ENCODE measurements at regions not wholly inside any gene's neighbourhood (a gene's known extent, or its start where the extent isn't known, plus 50 kb on each side); places are given as distances from the start of the nearest gene placed in this dataset.

- Histone ChIP-seq H3K27ac (no peak overlapping the region), H3K4me3 (no peak overlapping the region), H3K4me1 (ENCODE audit: low read depth) (no peaks in the 10 kb centered on the region)
Observed at GRCh38 chr9:78575771-78576170, 278.8 kb downstream of the PSAT1 start.

GRCh38 chr9:78577156-78577906 is 280.4 kb downstream of the PSAT1 start:
- Histone ChIP-seq H3K9me3 (ENCODE audit: low read depth) (no peaks in the 10 kb centered on the region), H3K27ac (no peak overlapping the region), H3K36me3 (no peaks in the 10 kb centered on the region), H3K4me3 (no peak overlapping the region), H3K4me1 (ENCODE audit: low read depth) (no peaks in the 10 kb centered on the region), H3K27me3 (no peaks in the 10 kb centered on the region)
- TF ChIP-seq CTCF (IDR thresholded peaks at IDR 0.05; ENCODE audit: low read depth, low read length): no peak
- DNase-seq (ENCODE audit: low read depth in 1 of 2, low spot score in 1 of 2): no peak

More at GRCh38 chr9:78575771-78576170, 278.8 kb downstream of the PSAT1 start:
- H3K27me3 ChIP-seq: no peaks in the 10 kb centered on the region
- no peak for DNase-seq (ENCODE audit: low read depth in 1 of 2, low spot score in 1 of 2)
- H3K9me3 ChIP-seq (ENCODE audit: low read depth): no peaks in the 10 kb centered on the region
- H3K36me3 ChIP-seq: no peaks in the 10 kb centered on the region
- TF ChIP-seq CTCF (IDR thresholded peaks at IDR 0.05; ENCODE audit: low read depth, low read length): no peak

DNA sequence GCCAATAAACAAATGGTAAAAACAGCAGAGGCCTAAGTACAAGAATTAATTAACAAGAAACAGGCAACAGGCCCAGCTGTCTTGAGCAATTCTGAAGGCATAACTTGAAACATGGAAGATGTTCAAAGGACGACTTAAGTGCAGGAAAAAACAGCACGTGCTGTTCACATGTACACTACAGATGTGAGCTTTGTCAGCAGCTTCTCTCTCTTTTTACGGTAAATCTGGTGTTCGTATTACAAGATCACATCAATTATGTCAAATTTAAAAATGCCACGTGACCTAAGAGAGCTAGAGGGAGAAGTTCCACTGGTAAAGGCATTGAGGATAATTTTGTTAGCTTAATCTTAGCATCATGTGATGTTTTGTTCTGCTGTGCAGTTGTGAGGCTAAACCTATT is 281.1 kb downstream of the PSAT1 start:
- no peak overlapping the region for H3K4me3 ChIP-seq
- no peaks in the 10 kb centered on the region for H3K36me3 ChIP-seq
- no peak overlapping the region for H3K27ac ChIP-seq
- H3K27me3 ChIP-seq: no peaks in the 10 kb centered on the region
- H3K4me1 ChIP-seq (ENCODE audit: low read depth): no peaks in the 10 kb centered on the region
- DNase-seq (ENCODE audit: low read depth in 1 of 2, low spot score in 1 of 2): no peak
- TF ChIP-seq CTCF (IDR thresholded peaks at IDR 0.05; ENCODE audit: low read depth, low read length): no peak
- H3K9me3 ChIP-seq (ENCODE audit: low read depth): no peaks in the 10 kb centered on the region

- H3K27ac ChIP-seq: no peak overlapping the region
- no peaks in the 10 kb centered on the region for H3K9me3 ChIP-seq (ENCODE audit: low read depth)
- H3K27me3 ChIP-seq: no peaks in the 10 kb centered on the region
- DNase-seq (ENCODE audit: low read depth in 1 of 2, low spot score in 1 of 2): no peak
- no peaks in the 10 kb centered on the region for H3K4me1 ChIP-seq (ENCODE audit: low read depth)
- no peak for TF ChIP-seq CTCF (IDR thresholded peaks at IDR 0.05; ENCODE audit: low read depth, low read length)
- no peaks in the 10 kb centered on the region for H3K36me3 ChIP-seq
- no peak overlapping the region for H3K4me3 ChIP-seq
Observed at GRCh38 chr9:78582821-78583220, 285.9 kb downstream of the PSAT1 start.

DNA sequence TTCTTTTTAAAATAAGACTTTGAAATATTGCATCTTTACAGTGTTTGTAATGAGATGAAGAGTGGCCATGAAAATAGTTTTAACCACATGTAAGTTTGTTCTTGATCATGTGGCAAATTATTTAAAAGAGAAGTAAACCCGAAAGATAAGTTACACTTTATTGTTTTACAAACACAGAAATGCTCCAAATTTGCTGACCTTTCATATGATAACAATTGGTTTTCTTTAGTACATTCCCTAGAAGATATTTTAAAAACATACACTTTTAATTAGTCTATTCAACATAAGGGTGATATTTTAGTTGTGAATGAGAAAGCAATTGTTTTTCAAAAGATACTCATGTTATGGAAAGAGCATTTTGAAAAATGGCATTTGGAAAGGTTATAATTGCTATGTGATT is 287.7 kb downstream of the PSAT1 start:
- Histone ChIP-seq H3K36me3 (no peaks in the 10 kb centered on the region), H3K4me3 (no peak overlapping the region), H3K4me1 (ENCODE audit: low read depth) (no peaks in the 10 kb centered on the region), H3K9me3 (ENCODE audit: low read depth) (no peaks in the 10 kb centered on the region), H3K27ac (no peak overlapping the region), H3K27me3 (no peaks in the 10 kb centered on the region)
- no peak for TF ChIP-seq CTCF (IDR thresholded peaks at IDR 0.05; ENCODE audit: low read depth, low read length)
- no peak for DNase-seq (ENCODE audit: low read depth in 1 of 2, low spot score in 1 of 2)
